OCI-LY1 (cell line): ENCODE measurements at regions not wholly inside any gene's neighbourhood (a gene's known extent, or its start where the extent isn't known, plus 50 kb on each side); places are given as distances from the start of the nearest gene placed in this dataset.

ENCODE experiments used
- H2AFZ ChIP-seq: fragments of 200-600 bp; sonication (generic), shearing (Covaris generic); 2 replicates; pipeline ENCODE4 v1.6.0; 2014; ENCODE audit warnings: antibody characterized with exemption, mild to moderate bottlenecking, low read length
- H3F3A ChIP-seq: fragments of 200-600 bp; sonication (generic), shearing (Covaris generic); 2 replicates; pipeline ENCODE4 v1.6.0; 2014; ENCODE audit warnings: mild to moderate bottlenecking, antibody characterized with exemption, low read length, moderate library complexity; ENCODE audit not compliant: insufficient read depth
- H3K27ac ChIP-seq: fragments of 200-600 bp; sonication (generic); 2 replicates; pipeline ENCODE4 v1.5.1; 2014; ENCODE audit warnings: low read length, mixed run types, mild to moderate bottlenecking, low read depth; ENCODE audit not compliant: poor library complexity, severe bottlenecking
- H3K27me3 ChIP-seq: fragments of 200-600 bp; sonication (generic); 2 replicates; pipeline ENCODE4 v1.6.0; 2014; ENCODE audit warnings: antibody characterized with exemption, mild to moderate bottlenecking, low read length, moderate library complexity; ENCODE audit not compliant: insufficient read depth
- H3K36me3 ChIP-seq: fragments of 200-600 bp; sonication (generic); 2 replicates; pipeline ENCODE4 v1.6.1; 2014; ENCODE audit warnings: mild to moderate bottlenecking, antibody characterized with exemption, low read length, moderate library complexity, mixed read lengths; ENCODE audit not compliant: insufficient read depth
- H3K4me1 ChIP-seq: fragments of 200-600 bp; sonication (generic); 2 replicates; pipeline ENCODE4 v1.5.1; 2014; ENCODE audit warnings: mild to moderate bottlenecking, low read length, moderate library complexity; ENCODE audit not compliant: insufficient read depth, severe bottlenecking
- H3K4me2 ChIP-seq: fragments of 200-600 bp; sonication (generic), shearing (Covaris generic); 2 replicates; pipeline ENCODE4 v1.6.1; 2014; ENCODE audit warnings: low read length
- H3K4me3 ChIP-seq: fragments of 200-600 bp; sonication (generic); 2 replicates; pipeline ENCODE4 v1.5.1; 2014; ENCODE audit warnings: low read length, low read depth, mild to moderate bottlenecking, mixed read lengths; ENCODE audit not compliant: poor library complexity, severe bottlenecking
- H3K79me2 ChIP-seq: fragments of 200-600 bp; shearing (Covaris generic); 2 replicates; pipeline ENCODE4 v1.6.1; 2016; ENCODE audit warnings: mixed run types, low read length, mixed read lengths; ENCODE audit not compliant: insufficient read depth
- H3K9ac ChIP-seq: fragments of 200-600 bp; sonication (generic), shearing (Covaris generic); 2 replicates; pipeline ENCODE4 v1.6.1; 2014; ENCODE audit warnings: mild to moderate bottlenecking, low read length, mixed read lengths
- H3K9me2 ChIP-seq: fragments of 200-600 bp; sonication (generic), shearing (Covaris generic); 2 replicates; pipeline ENCODE4 v1.6.1; 2014; ENCODE audit warnings: low read depth, mild to moderate bottlenecking, low read length, mixed read lengths
- H3K9me3 ChIP-seq: fragments of 200-600 bp; shearing (Covaris generic); 2 replicates; pipeline ENCODE4 v1.6.1; 2014; ENCODE audit warnings: low read length, mixed read lengths
- H4K20me1 ChIP-seq: fragments of 200-600 bp; sonication (generic), shearing (Covaris generic); 2 replicates; pipeline ENCODE4 v1.6.0; 2016; ENCODE audit warnings: mild to moderate bottlenecking, low read length; ENCODE audit not compliant: insufficient read depth
- CTCF ChIP-seq: fragments of 200-600 bp; sonication (generic), shearing (Covaris generic); IDR thresholded peaks from 2 replicates; pipeline ENCODE4 v1.5.1; 2017; ENCODE audit warnings: mild to moderate bottlenecking, antibody characterized with exemption, low read length, moderate library complexity, mixed read lengths
- EZH2 ChIP-seq: fragments of 200-600 bp; sonication (generic), shearing (Covaris generic); IDR thresholded peaks from 2 replicates; pipeline ENCODE4 v1.8.0; 2017; ENCODE audit warnings: borderline replicate concordance, mixed run types, mild to moderate bottlenecking, antibody characterized with exemption, low read length, moderate library complexity, mixed read lengths

- Histone ChIP-seq H3F3A (no peaks in the 10 kb centered on the region), H3K4me2 (no peak overlapping the region)
These were observed 234.2 kb upstream of the ADAMTS16 start for GRCh38 chr5:4905674-4906520.

GRCh38 chr5:4906786-4907185, 233.3 kb upstream of the ADAMTS16 start:
- H3K27ac ChIP-seq = no peak overlapping the region
- 0 out of 2 replicates have a peak, but pooled peaks cover 3% of the 10 kb centered on the region for H3K27me3 ChIP-seq
- H3K9me2 ChIP-seq = no peaks in the 10 kb centered on the region
- H3K4me3 ChIP-seq = no peak overlapping the region
- H3K4me1 ChIP-seq = no peaks in the 10 kb centered on the region
- H3K79me2 ChIP-seq = no peaks in the 10 kb centered on the region
- TF ChIP-seq EZH2 (no peak), CTCF (no peak)
- no peak overlapping the region for H2AFZ ChIP-seq
- no peaks in the 10 kb centered on the region for H3K9me3 ChIP-seq
- no peak overlapping the region for H3K9ac ChIP-seq
- H4K20me1 ChIP-seq = no peaks in the 10 kb centered on the region
- H3K36me3 ChIP-seq = no peaks in the 10 kb centered on the region
- no peak overlapping the region for H3K4me2 ChIP-seq
- no peaks in the 10 kb centered on the region for H3F3A ChIP-seq

More at GRCh38 chr5:4905674-4906520, 234.2 kb upstream of the ADAMTS16 start:
- Histone ChIP-seq H3K4me3 (no peak overlapping the region), H3K9me3 (no peaks in the 10 kb centered on the region), H3K36me3 (no peaks in the 10 kb centered on the region), H4K20me1 (no peaks in the 10 kb centered on the region), H3K4me1 (no peaks in the 10 kb centered on the region), H3K9ac (no peak overlapping the region), H3K27ac (no peak overlapping the region), H3K79me2 (no peaks in the 10 kb centered on the region), H3K9me2 (no peaks in the 10 kb centered on the region), H3K27me3 (0 out of 2 replicates have a peak, but pooled peaks cover 3% of the 10 kb centered on the region), H2AFZ (no peak overlapping the region)
- TF ChIP-seq CTCF (no peak), EZH2 (no peak)

- no peak overlapping the region for H3K4me3 ChIP-seq
- TF ChIP-seq CTCF (no peak), EZH2 (no peak)
These were observed 232.6 kb upstream of the ADAMTS16 start for GRCh38 chr5:4907571-4907970.

More at GRCh38 chr5:4907571-4907970, 232.6 kb upstream of the ADAMTS16 start:
- no peaks in the 10 kb centered on the region for H3F3A ChIP-seq
- no peaks in the 10 kb centered on the region for H3K9me3 ChIP-seq
- no peaks in the 10 kb centered on the region for H3K79me2 ChIP-seq
- H2AFZ ChIP-seq = no peak overlapping the region
- H3K4me2 ChIP-seq = no peak overlapping the region
- H3K27ac ChIP-seq = no peak overlapping the region
- H3K9ac ChIP-seq = no peak overlapping the region
- 0 out of 2 replicates have a peak, but pooled peaks cover 3% of the 10 kb centered on the region for H3K27me3 ChIP-seq
- no peaks in the 10 kb centered on the region for H3K9me2 ChIP-seq
- no peaks in the 10 kb centered on the region for H3K4me1 ChIP-seq
- H3K36me3 ChIP-seq = no peaks in the 10 kb centered on the region
- H4K20me1 ChIP-seq = no peaks in the 10 kb centered on the region
